IMR-90 (cell line): ENCODE measurements at regions not wholly inside any gene's neighbourhood (a gene's known extent, or its start where the extent isn't known, plus 50 kb on each side); places are given as distances from the start of the nearest gene placed in this dataset.

Source experiments
- ATAC-seq: fragments of 200-7000 bp; cut with Tn5 transposase; 2 replicates; pipeline ENCODE4 v1.9.1; 2020; ENCODE audit warnings: low read depth, mild to moderate bottlenecking, moderate library complexity
- BruUV-seq: library from RNA; stranded (reverse); fragments of 400-500 nt; replicated peaks from 2 replicates; lab custom pipeline; 2021; lab: Mats Ljungman, UMichigan
- CTCF ChIA-PET: fragments of 300-600 bp; formaldehyde crosslinking; extraction: SDS; loops from one replicate; lab custom pipeline; 2021; ENCODE audit warnings: antibody characterized with exemption; lab: Yijun Ruan, JAX
- POLR2A ChIA-PET: fragments of 300-600 bp; sonication (Branson Sonifier 250); formaldehyde crosslinking; loops from one replicate; lab custom pipeline; 2022; ENCODE audit warnings: antibody characterized with exemption; ENCODE audit not compliant: unreplicated experiment; lab: Charles Lee
- DNase-seq: peaks from one replicate; pipeline ENCODE4 v3.0.0; 2013
- H2AFZ ChIP-seq: replicated peaks from 2 replicates; pipeline ENCODE3; 2013; ENCODE audit warnings: low read length, mild to moderate bottlenecking; ENCODE audit not compliant: poor library complexity
- H2AK5ac ChIP-seq: 2 replicates; pipeline ENCODE4 v1.6.1; 2013; ENCODE audit warnings: low read depth, low read length, inconsistent platforms
- H2AK9ac ChIP-seq: replicated peaks from 2 replicates; pipeline ENCODE3; 2013; ENCODE audit warnings: mild to moderate bottlenecking, low read depth, low read length, moderate library complexity; ENCODE audit not compliant: poor library complexity
- H2BK120ac ChIP-seq: 2 replicates; pipeline ENCODE4 v1.6.1; 2013; ENCODE audit warnings: low read depth, low read length, inconsistent platforms
- H2BK15ac ChIP-seq: 3 replicates; pipeline ENCODE4 v1.6.1; 2013; ENCODE audit warnings: low read depth, low read length, inconsistent platforms
- H2BK20ac ChIP-seq: 2 replicates; pipeline ENCODE4 v1.6.1; 2013; ENCODE audit warnings: low read depth, mild to moderate bottlenecking, inconsistent platforms, low read length, moderate library complexity
- H2BK5ac ChIP-seq: 2 replicates; pipeline ENCODE4 v1.6.1; 2013; ENCODE audit warnings: mild to moderate bottlenecking, low read depth, low read length, inconsistent platforms; ENCODE audit not compliant: poor library complexity, severe bottlenecking
- H3K14ac ChIP-seq: replicated peaks from 2 replicates; pipeline ENCODE4 v1.6.1; 2013; ENCODE audit warnings: low read depth, low read length, inconsistent platforms
- H3K18ac ChIP-seq: 2 replicates; pipeline ENCODE4 v1.6.1; 2013; ENCODE audit warnings: low read depth, low read length, control low read depth
- H3K23ac ChIP-seq: 2 replicates; pipeline ENCODE4 v1.6.1; 2013; ENCODE audit warnings: low read depth, low read length, inconsistent platforms
- H3K27ac ChIP-seq: 2 replicates; pipeline ENCODE4 v1.5.1; 2013; ENCODE audit warnings: mild to moderate bottlenecking, control low read depth, low read length; ENCODE audit not compliant: insufficient read depth
- H3K27me3 ChIP-seq: 2 replicates; pipeline ENCODE4 v1.6.1; 2013; ENCODE audit warnings: low read length; ENCODE audit not compliant: control insufficient read depth, insufficient read depth
- H3K36me3 ChIP-seq: 2 replicates; pipeline ENCODE4 v1.6.1; 2013; ENCODE audit warnings: low read length, mixed read lengths; ENCODE audit not compliant: control insufficient read depth, insufficient read depth
- H3K4ac ChIP-seq: 2 replicates; pipeline ENCODE4 v1.6.1; 2013; ENCODE audit warnings: low read depth, low read length, inconsistent platforms
- H3K4me1 ChIP-seq: 2 replicates; pipeline ENCODE4 v1.6.1; 2013; ENCODE audit warnings: low read length, mixed read lengths; ENCODE audit not compliant: control insufficient read depth, insufficient read depth
- H3K4me2 ChIP-seq: 2 replicates; pipeline ENCODE4 v1.6.1; 2013; ENCODE audit warnings: low read depth, mild to moderate bottlenecking, control low read depth, low read length, moderate library complexity
- H3K4me3 ChIP-seq: 2 replicates; pipeline ENCODE4 v1.5.1; 2013; ENCODE audit warnings: low read depth, mild to moderate bottlenecking, control low read depth, low read length, moderate library complexity; ENCODE audit not compliant: insufficient read depth
- H3K56ac ChIP-seq: 2 replicates; pipeline ENCODE4 v1.6.1; 2013; ENCODE audit warnings: low read length, inconsistent platforms; ENCODE audit not compliant: insufficient read depth; ENCODE audit errors: extremely low read depth
- H3K79me1 ChIP-seq, 2 experiments: 2 replicates each; pipeline ENCODE4 v1.6.1; 2013; ENCODE audit warnings: low read length in 2 of 2, inconsistent platforms in 1 of 2, low read depth in 1 of 2
- H3K9ac ChIP-seq: 2 replicates; pipeline ENCODE4 v1.6.1; 2013; ENCODE audit warnings: low read depth, low read length, control low read depth
- H3K9me1 ChIP-seq: 2 replicates; pipeline ENCODE4 v1.6.1; 2013; ENCODE audit warnings: low read length, inconsistent platforms; ENCODE audit not compliant: insufficient read depth
- H3K9me3 ChIP-seq: 2 replicates; pipeline ENCODE4 v1.6.1; 2013; ENCODE audit warnings: low read length; ENCODE audit not compliant: control insufficient read depth, insufficient read depth
- H4K20me1 ChIP-seq: 2 replicates; pipeline ENCODE4 v1.6.1; 2013; ENCODE audit warnings: low read length, inconsistent platforms; ENCODE audit not compliant: insufficient read depth
- H4K5ac ChIP-seq: 2 replicates; pipeline ENCODE4 v1.6.1; 2013; ENCODE audit warnings: mild to moderate bottlenecking, low read depth, low read length, control low read depth
- H4K8ac ChIP-seq, 2 experiments: 2 replicates each; pipeline ENCODE4 v1.6.1; 2013; ENCODE audit warnings: low read depth in 2 of 2, low read length in 2 of 2, control low read depth in 1 of 2, inconsistent platforms in 1 of 2
- H4K91ac ChIP-seq: 2 replicates; pipeline ENCODE4 v1.6.1; 2013; ENCODE audit warnings: low read depth, low read length, inconsistent platforms; ENCODE audit not compliant: insufficient read depth
- MAZ ChIP-seq: IDR thresholded peaks from 2 replicates; pipeline ENCODE4 v1.6.1; 2012; ENCODE audit warnings: low read depth, mild to moderate bottlenecking, low read length, improper control_type of control experiment, moderate library complexity, borderline replicate concordance
- WGBS, 2 experiments: methylation state at CpG; one replicate each; pipeline versions ENCODE4 v1.1.5 to v1.1.7; 2013; ENCODE audit warnings: missing lambda C conversion rate in 2 of 2; ENCODE audit not compliant: insufficient read length in 1 of 2; ENCODE audit errors: extremely low coverage in 2 of 2; 5-methylcytosine and 5-hydroxymethylcytosine counted together
- dilution Hi-C: fragments of 300-500 bp; cut with HindIII; formaldehyde crosslinking; loops from one replicate; pipeline ENCODE4 v1.14.3; 2018; ENCODE audit warnings: low sequenced_read_pairs; ENCODE audit not compliant: unreplicated experiment
- in situ Hi-C: fragments of 300-500 bp; cut with MboI; formaldehyde crosslinking; loops from 3 replicates; pipeline ENCODE4 v1.14.3; 2019; ENCODE audit warnings: low sequenced_read_pairs, inconsistent platforms, mixed read lengths
- intact Hi-C: fragments of 100-400 bp; cut with micrococcal nuclease; formaldehyde crosslinking; loops from 2 replicates; pipeline ENCODE4 v1.10.0; 2022

DNA sequence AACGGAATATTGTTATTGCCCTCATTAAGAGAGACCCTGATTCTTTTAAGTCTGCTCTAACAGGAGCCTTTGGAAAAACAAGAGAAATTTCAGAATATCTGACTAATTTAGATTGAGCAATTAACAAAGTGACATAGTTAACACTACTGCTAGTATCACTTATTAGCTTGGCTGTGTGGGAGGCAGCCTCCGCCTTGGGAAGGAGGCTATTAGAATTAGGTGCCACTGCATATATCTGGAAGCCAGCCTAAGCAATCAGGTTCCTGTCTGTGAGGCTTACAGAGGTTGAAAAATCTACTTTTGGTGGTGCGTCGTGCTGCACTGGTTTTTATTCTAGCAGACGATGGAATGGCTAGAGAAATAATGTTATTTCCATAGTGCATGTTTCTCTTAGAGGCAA is 227.2 kb downstream of the OLFM4 start:
- WGBS, 2 experiments = no CpG with 5 or more reads among the region's 5 CpGs
- intact Hi-C loops = no loop called here
- no peak overlapping the region for H2BK20ac ChIP-seq

More for the DNA sequence above, 227.2 kb downstream of the OLFM4 start:
- no peaks in the 10 kb centered on the region for H3K36me3 ChIP-seq
- no peak overlapping the region for H2BK5ac ChIP-seq
- DNase-seq (no peak), ATAC-seq (no peak)
- dilution Hi-C loops = no loop called here
- no peak overlapping the region for H3K4me2 ChIP-seq
- no peaks in the 10 kb centered on the region for H4K20me1 ChIP-seq
- no peak overlapping the region for H3K23ac ChIP-seq
- H3K27me3 ChIP-seq = no peaks in the 10 kb centered on the region
- BruUV-seq = no TSS peak
- ChIA-PET CTCF (no interaction called here), POLR2A (no interaction called here)
- no peak overlapping the region for H2BK15ac ChIP-seq
- H2AK9ac ChIP-seq = no peak overlapping the region
- H4K5ac ChIP-seq = no peak overlapping the region
- H3K9me3 ChIP-seq = 0 out of 2 replicates have a peak, but pooled peaks cover 7% of the 10 kb centered on the region
- H2AFZ ChIP-seq = no peak overlapping the region
- no peak overlapping the region for H3K4me3 ChIP-seq
- H4K91ac ChIP-seq = no peak overlapping the region
- H3K18ac ChIP-seq = no peak overlapping the region
- no peak overlapping the region for H2AK5ac ChIP-seq
- H3K4ac ChIP-seq = no peak overlapping the region
- H3K14ac ChIP-seq = no peak overlapping the region
- no peaks in the 10 kb centered on the region for H3K9me1 ChIP-seq
- H3K79me1 ChIP-seq = no peaks in the 10 kb centered on the region
- H4K8ac ChIP-seq = no peak overlapping the region
- in situ Hi-C loops = no loop called here
- H2BK120ac ChIP-seq = no peak overlapping the region
- no peak overlapping the region for H3K56ac ChIP-seq
- H3K4me1 ChIP-seq = no peaks in the 10 kb centered on the region
- H3K9ac ChIP-seq = no peak overlapping the region
- no peak overlapping the region for H3K27ac ChIP-seq
- TF ChIP-seq MAZ = no peak
